ENCODE measurements at regions not wholly inside any gene's neighbourhood (a gene's known extent, or its start where the extent isn't known, plus 50 kb on each side); places are given as distances from the start of the nearest gene placed in this dataset.
A peak's percentile ranks its signal among the peaks of the same experiment; 100 is the strongest.
"Not testable (repeated sequence)": the region's sequence is repeated elsewhere in the genome, so short reads cannot be mapped to it uniquely, and the experiment has no call there.

DNA sequence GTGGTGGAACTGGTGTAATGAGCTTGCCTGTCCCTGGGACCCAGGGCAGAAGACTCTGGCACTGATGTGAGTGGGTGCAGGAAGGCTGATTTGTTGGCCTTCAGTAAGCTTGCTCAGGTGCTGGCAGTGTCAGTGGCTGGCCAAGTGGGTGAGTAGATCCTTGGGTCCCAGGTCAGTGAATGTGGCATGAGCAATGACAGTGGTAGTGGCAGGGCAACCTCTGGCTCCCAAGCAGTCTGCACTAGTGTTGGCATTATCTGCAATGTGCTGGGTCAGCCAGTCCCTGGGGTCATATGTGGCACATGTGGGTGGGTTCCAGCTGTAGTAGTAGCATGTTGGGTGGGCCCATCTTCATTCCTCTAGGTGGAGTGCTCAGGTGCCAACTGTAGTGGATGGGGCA is 640.9 kb upstream of the GRM3 start:
- no peak for DNase-seq

GRCh38 chr7:85997515-85997914 is 646.2 kb upstream of the GRM3 start:
- no peak for DNase-seq

DNA sequence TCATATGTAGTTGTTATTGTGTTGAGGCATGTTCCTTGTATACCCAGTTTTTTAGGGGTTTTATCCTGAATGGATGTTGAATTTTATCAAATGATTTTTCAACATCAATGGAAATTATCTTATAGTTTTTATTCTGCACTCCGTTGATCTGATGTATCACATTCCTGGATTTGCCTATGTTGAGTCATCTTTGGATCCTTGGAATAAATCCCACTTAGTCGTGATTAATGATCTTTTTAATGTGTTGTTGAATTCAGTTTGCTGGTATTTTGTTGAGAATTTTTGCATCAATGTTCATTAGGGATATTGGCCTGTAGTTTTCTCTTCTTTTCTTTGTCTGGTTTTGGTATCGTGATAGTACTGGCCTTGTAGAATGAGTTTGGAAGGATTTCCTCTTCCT is 648.6 kb upstream of the GRM3 start:
- no peak for DNase-seq

GRCh38 chr7:85980740-85981139 is 663.0 kb upstream of the GRM3 start:
- no peak for DNase-seq

GRCh38 chr7:85974176-85974575 is 669.5 kb upstream of the GRM3 start:
- DNase-seq: no peak

- no peak for DNase-seq
These were observed 671.1 kb upstream of the GRM3 start for GRCh38 chr7:85972504-85973141.

- no peak for DNase-seq
These were observed 688.7 kb upstream of the GRM3 start for GRCh38 chr7:85954961-85955360.

GRCh38 chr7:85950871-85951270 is 692.8 kb upstream of the GRM3 start:
- no peak for DNase-seq

GRCh38 chr7:85950418-85950817 is 693.3 kb upstream of the GRM3 start:
- DNase-seq: no peak

GRCh38 chr7:85947767-85948166 is 695.9 kb upstream of the GRM3 start:
- no peak for DNase-seq

- DNase-seq: no peak
These were observed 702.9 kb upstream of the GRM3 start for GRCh38 chr7:85940798-85941197.

- no peak for DNase-seq
These were observed 711.8 kb upstream of the GRM3 start for GRCh38 chr7:85931919-85932318.

DNA sequence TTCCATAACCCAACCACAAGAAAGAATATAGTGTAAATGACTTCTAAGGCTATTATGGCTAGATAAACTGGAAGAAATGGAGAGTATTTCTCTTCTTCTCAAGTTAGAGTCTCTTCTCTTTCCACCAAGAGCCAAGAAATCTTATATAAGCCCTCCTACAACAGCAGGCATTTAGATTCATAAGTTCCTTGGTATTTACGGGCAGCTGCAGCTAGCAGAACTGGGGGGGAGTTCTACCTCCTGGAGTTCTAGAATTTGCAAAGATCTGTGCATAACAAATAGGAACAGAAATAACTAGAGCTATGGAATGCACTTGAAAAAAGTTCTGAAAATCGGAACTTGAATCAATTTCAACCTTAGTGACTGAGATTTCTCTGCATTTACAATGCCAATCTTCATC is 715.2 kb upstream of the GRM3 start:
- no peak for DNase-seq

GRCh38 chr7:85927226-85927625 is 716.5 kb upstream of the GRM3 start:
- DNase-seq: peak; percentile 2 to 13

DNA sequence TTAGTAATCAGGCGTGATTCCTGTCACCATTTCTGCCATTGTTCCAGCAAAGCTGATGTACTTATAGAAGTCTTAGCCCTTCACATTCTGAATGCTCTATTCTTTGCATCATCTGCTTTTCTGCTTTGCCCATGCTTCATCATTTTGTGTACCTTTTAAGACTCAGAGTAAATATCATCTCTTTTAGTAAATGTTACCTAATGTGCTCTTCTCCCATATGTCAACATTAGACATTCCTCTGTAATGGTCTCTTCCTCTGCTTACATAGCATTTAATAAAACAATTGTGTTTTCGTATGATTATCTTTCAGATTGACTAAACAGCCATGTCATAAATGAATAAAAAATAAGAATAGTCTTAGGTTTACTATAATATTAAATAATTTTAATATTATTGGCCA is 719.6 kb upstream of the GRM3 start:
- DNase-seq: peak in 1 of 2 experiments; percentile 17

- DNase-seq: no peak
These were observed 727.7 kb upstream of the GRM3 start for GRCh38 chr7:85916016-85916415.

GRCh38 chr7:85914437-85914836 is 727.6 kb upstream of the SEMA3D start:
- no peak for DNase-seq

DNA sequence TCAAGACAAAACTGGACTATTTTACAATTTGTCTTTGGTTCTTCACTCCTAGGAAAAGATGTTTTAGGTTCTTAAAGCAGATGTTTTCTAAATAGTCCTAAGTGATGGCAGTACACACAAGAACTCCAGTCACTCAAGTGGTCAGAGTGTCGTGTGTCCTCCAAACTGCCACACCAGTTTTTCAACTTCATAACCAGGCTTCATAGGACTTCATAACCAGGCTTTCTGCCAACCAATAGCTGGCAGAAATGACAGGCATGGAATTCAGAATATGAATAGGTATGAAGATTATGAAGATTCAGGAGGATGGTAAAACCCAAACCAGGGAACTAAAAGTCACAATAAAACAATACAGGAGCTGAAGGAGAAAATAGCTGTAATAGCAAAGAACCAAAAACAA is 721.2 kb upstream of the SEMA3D start:
- no peak for DNase-seq

DNA sequence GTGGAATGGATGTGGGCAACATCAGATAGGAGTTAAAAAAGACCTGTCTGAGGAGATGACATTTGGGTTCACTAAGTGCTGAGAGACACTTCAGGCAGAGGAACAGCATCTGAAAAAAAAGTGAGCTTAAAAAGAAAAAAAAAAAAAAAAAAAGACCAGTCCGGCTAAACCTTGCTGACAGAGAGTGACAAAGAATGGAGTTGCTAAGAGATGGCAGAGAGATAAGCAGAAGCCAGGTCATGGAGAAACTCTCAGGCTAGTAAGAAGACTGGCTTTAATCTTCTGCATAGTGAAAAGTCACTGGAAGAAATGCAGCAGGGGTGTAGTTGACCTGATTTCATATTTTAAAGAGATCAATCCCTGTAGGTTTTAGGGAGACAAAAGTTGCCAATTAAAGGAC is 711.1 kb upstream of the SEMA3D start:
- no peak for DNase-seq

DNA sequence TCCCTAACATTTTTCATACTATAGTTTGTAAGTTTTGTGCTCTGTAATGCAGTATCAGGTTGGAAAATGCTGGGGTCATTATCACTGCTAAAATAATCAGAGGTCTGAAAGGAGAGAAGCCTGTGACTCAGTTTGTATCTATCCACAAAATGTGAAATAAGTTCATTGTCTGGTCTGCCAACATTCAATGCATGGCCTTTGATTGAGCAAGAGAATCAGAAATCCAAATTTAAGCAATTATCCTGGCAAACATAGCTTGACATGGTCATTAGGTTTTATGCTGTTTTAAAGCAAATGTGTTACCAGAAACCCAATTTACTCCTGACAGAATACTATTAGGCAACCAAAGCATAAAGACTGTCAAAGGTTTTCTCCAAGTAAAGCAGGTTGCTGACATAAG is 709.7 kb upstream of the SEMA3D start:
- no peak for DNase-seq

DNA sequence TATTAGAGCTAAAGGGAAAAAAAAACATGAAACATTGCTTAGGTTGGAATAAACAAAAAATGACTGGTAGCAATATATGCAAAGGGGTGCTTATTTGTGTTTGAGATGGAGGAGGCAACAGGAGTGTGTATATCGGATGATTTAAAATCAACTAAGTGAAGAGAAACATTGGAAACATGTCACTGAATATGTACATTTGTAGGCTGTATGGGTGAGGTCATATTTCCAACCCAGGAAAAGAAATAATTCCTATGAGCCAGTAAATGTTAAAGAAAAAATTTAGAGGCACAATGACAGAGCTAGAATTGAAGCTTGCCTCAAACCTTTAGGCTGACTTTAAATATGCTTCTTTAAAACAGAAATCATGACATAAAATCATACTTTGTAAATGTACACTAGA is 709.0 kb upstream of the SEMA3D start:
- DNase-seq: no peak

DNA sequence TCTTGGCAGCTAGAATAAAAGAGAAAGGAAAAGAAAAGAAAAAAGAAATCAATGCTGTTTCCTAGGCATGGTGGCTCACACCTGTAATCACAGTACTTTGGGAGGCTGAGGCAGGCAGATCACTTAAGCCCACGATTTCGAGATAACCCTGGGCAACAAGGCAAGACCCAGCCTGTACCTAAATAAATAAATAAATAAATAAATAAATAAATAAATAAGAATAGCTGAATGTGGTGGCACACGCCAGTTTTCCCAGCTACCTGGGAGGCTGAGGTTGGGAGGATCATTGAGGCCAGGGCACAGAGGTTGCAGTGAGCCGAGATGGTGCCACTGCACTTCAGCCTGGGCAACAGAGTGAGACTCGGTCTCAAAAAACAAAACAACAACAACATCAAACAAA is 705.0 kb upstream of the SEMA3D start:
- not testable (repeated sequence) for DNase-seq

DNA sequence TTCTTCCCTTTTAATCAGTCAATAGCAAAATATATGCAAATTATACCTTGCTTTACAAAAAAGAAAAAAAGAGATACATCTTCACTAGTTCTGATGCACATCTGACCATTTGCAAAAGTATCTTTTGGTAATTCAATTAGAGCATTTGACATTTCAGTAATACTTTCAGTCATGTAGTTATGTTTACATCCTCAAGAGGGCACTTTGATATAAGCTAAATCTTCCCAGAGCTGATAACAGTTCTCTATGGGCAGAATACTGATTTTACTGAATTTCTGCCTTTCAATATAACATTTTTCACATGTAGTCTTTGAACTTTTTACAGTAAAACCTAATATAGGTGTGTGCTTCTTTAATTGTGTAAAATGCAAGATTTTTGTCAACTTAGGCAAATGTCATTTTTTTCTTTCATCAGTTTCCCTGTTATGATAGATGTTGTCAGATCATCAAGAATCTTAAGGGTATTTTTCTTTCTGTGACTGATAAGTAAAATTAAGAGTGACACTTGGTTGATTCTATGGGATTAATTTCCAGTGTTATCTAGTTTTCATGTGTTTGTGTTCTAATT is 703.5 kb upstream of the SEMA3D start:
- peak; percentile 11 to 14 for DNase-seq

- no peak for DNase-seq
These were observed 700.3 kb upstream of the SEMA3D start for GRCh38 chr7:85887133-85887532.

DNA sequence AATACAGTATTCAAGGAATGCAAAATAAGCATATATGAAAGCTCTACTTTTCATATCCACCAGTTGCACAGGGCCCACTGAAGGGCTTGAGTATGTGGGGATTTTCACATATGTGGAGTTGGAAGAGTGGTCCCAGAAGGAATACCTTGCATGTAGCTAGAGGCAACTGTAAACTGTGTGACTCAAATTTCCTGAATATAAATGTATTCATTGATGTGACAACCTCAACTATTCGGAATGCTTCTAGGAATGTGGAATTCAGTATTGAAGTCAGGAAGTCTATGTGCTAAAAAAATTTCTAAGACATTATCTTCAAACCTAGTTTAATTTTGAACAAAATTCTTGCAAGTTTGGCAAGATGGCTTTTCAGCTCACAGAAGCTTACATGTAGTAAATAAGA is 695.5 kb upstream of the SEMA3D start:
- no peak for DNase-seq
